ENCODE measurements at regions not wholly inside any gene's neighbourhood (a gene's known extent, or its start where the extent isn't known, plus 50 kb on each side); places are given as distances from the start of the nearest gene placed in this dataset.

- TF ChIP-seq SUZ12 (IDR thresholded peaks at IDR 0.05; ENCODE audit: unreplicated experiment) (no peak), SRF (IDR thresholded peaks at IDR 0.05; ENCODE audit: low read depth in 2 of 2, low read length in 2 of 2) (no peak), CREB1 (IDR thresholded peaks at IDR 0.05; ENCODE audit: low read depth) (no peak), CEBPB (IDR thresholded peaks at IDR 0.05; ENCODE audit: borderline replicate concordance in 1 of 2, low read depth in 2 of 2, low read length in 2 of 2) (no peak), MXI1 (IDR thresholded peaks at IDR 0.05; ENCODE audit: low read depth, low read length) (no peak), BHLHE40 (IDR thresholded peaks at IDR 0.05; ENCODE audit: borderline replicate concordance in 1 of 2, low read depth in 2 of 2, low read length in 1 of 2) (peak; percentile 23 to 65; a peak in 2 of 4 replicates), ZNF24 (IDR thresholded peaks at IDR 0.05) (peak; percentile 68), CBX3 (IDR thresholded peaks at IDR 0.05; ENCODE audit: borderline replicate concordance, low read depth) (no peak), TCF3 (IDR thresholded peaks at IDR 0.05; ENCODE audit: borderline replicate concordance, insufficient read depth, low read depth, low read length) (0 out of 2 replicates have a peak, but pooled peaks have one; percentile 5), ASH2L (IDR thresholded peaks at IDR 0.05; ENCODE audit: borderline replicate concordance, low read depth) (no peak), ZNF622 (IDR thresholded peaks at IDR 0.05) (no peak), RB1 (IDR thresholded peaks at IDR 0.05; ENCODE audit: borderline replicate concordance) (no peak), SIN3A (IDR thresholded peaks at IDR 0.05; ENCODE audit: low read depth, low read length) (no peak), RBBP5 (conservative IDR thresholded peaks at IDR 0.05) (no peak), SMC3 (IDR thresholded peaks at IDR 0.05; ENCODE audit: borderline replicate concordance, low read length) (no peak; the same call in 1 of the 2 replicates), ELK1 (IDR thresholded peaks at IDR 0.05; ENCODE audit: low read depth, low read length) (no peak), CBX5 (IDR thresholded peaks at IDR 0.05; ENCODE audit: low read depth) (peak; percentile 53; the same call in 1 of the 2 replicates), RFX5 (IDR thresholded peaks at IDR 0.05; ENCODE audit: low read depth, low read length) (no peak), PAX8 (IDR thresholded peaks at IDR 0.05) (no peak), HDAC6 (IDR thresholded peaks at IDR 0.05; ENCODE audit: unreplicated experiment) (no peak), ESRRA (IDR thresholded peaks at IDR 0.05; ENCODE audit: low read length) (no peak), POLR2AphosphoS5 (IDR thresholded peaks at IDR 0.05; ENCODE audit: low read length) (no peak), ZBED1 (IDR thresholded peaks at IDR 0.05; ENCODE audit: borderline replicate concordance) (peak; percentile 81; the same call in 1 of the 2 replicates)
- TF ChIP-seq, protein P1, sequence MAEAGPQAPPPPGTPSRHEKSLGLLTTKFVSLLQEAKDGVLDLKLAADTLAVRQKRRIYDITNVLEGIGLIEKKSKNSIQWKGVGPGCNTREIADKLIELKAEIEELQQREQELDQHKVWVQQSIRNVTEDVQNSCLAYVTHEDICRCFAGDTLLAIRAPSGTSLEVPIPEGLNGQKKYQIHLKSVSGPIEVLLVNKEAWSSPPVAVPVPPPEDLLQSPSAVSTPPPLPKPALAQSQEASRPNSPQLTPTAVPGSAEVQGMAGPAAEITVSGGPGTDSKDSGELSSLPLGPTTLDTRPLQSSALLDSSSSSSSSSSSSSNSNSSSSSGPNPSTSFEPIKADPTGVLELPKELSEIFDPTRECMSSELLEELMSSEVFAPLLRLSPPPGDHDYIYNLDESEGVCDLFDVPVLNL (IDR thresholded peaks at IDR 0.05; ENCODE audit: low read depth, low read length): no peak
- TF ChIP-seq, protein P2, sequence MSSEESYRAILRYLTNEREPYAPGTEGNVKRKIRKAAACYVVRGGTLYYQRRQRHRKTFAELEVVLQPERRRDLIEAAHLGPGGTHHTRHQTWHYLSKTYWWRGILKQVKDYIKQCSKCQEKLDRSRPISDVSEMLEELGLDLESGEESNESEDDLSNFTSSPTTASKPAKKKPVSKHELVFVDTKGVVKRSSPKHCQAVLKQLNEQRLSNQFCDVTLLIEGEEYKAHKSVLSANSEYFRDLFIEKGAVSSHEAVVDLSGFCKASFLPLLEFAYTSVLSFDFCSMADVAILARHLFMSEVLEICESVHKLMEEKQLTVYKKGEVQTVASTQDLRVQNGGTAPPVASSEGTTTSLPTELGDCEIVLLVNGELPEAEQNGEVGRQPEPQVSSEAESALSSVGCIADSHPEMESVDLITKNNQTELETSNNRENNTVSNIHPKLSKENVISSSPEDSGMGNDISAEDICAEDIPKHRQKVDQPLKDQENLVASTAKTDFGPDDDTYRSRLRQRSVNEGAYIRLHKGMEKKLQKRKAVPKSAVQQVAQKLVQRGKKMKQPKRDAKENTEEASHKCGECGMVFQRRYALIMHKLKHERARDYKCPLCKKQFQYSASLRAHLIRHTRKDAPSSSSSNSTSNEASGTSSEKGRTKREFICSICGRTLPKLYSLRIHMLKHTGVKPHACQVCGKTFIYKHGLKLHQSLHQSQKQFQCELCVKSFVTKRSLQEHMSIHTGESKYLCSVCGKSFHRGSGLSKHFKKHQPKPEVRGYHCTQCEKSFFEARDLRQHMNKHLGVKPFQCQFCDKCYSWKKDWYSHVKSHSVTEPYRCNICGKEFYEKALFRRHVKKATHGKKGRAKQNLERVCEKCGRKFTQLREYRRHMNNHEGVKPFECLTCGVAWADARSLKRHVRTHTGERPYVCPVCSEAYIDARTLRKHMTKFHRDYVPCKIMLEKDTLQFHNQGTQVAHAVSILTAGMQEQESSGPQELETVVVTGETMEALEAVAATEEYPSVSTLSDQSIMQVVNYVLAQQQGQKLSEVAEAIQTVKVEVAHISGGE (CRISPR knock-in tag; IDR thresholded peaks at IDR 0.05): no peak
- TF ChIP-seq, protein P3, sequence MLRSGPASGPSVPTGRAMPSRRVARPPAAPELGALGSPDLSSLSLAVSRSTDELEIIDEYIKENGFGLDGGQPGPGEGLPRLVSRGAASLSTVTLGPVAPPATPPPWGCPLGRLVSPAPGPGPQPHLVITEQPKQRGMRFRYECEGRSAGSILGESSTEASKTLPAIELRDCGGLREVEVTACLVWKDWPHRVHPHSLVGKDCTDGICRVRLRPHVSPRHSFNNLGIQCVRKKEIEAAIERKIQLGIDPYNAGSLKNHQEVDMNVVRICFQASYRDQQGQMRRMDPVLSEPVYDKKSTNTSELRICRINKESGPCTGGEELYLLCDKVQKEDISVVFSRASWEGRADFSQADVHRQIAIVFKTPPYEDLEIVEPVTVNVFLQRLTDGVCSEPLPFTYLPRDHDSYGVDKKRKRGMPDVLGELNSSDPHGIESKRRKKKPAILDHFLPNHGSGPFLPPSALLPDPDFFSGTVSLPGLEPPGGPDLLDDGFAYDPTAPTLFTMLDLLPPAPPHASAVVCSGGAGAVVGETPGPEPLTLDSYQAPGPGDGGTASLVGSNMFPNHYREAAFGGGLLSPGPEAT (IDR thresholded peaks at IDR 0.05; ENCODE audit: low read depth): peak; percentile 92
Measured at GRCh38 chr4:26088433-26088928, 174.5 kb downstream of the SMIM20 start (continued).
